NCI-H128 (cell line): ENCODE measurements at regions not wholly inside any gene's neighbourhood (a gene's known extent, or its start where the extent isn't known, plus 50 kb on each side); places are given as distances from the start of the nearest gene placed in this dataset.

Experiments
- DNase-seq: peaks from one replicate; lab custom pipeline; 2025; ENCODE audit not compliant: unreplicated experiment; lab: John Stamatoyannopoulos, UW

DNA sequence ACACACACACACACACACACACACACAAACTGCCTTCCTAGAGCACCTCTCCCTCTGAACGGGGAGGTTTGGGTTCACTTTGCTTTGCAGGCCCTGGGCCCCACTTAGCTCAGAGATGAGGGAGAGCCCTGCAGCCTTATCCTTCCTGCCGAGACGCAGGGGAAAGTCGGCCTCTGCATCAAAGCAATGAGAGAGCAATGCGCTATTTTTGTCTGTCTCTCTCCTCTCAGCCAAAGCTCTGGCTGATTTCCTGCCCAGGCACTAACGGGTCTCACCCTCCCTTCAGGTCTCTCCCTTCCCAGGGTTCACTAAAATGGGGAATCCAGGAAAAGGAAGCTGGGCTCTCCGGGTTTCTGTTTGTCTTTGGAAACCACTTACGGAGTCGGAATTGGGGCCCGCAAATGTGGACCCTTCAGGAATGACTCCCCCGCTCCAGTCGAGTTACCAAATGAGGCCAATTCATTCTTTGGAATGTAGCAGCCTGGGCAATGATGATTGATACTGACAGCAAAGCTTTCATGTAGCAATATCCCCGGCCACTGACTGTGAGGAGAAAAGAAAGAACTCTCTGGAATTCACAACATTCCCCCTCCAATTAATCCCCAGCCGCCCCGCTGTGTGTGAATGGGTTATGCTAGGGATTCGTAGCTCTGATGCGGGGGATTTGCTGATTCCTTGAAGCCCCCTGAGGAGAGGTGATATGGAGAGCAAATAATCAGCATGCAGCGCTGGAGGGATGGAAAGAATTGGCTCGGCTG, 61.5 kb upstream of the WLS start:
- DNase-seq = no peak

DNA sequence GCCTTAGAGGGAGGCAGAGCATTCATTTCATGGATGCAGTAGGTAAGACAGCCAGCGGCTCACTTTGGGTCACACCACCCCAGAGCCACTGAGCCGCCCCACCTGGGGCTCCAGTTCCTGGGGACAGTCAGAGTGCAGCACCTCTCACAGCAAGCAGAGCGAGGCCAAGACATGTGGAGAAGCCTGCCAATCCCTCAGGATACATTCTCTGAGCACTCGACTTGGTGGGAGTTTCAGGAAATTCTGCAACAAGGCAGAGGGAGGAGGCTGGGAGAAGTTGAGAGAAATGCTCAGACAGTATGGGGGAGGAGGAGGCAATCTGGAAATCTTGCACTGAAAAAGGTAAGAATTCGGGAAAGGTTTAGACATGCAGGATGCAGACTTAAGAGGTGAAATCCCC, 60.8 kb upstream of the WLS start:
- DNase-seq = no peak

DNA sequence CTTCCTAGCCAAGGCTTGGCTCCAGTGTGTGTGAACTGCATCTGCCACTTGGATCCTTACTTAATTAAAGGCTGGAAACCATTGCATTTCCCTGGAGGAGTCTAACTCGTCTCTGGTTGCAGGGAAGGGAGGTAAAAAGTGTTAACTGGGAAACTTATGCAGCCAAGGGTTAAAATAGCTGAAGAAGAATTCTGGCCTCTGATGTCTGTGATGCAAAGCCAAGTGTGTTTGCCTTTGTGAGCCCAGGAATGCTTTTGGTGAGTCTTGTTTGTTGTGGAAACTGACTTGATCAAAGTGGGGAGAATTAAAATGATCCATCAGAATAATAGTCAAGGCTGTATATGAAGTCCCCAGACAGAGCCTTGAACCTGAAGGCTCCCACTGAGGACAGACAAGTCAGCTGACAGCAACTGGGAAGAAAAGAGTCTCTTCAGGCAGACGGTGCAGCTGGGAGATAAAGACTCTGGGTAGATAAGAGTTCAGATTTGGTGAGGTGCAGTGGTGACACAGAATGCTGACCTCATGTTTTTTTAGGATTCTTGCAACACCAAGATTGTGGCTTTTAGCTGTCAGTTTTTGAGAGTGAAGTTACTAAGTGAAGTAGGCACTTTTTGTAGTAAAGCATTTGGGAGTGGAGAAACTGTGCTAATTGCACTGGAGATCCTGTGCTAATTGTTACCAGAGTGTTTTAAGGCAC, 59.5 kb upstream of the WLS start:
- DNase-seq = no peak

- no peak for DNase-seq
Measured at GRCh38 chr1:68287241-68287640, 54.9 kb upstream of the WLS start.

DNA sequence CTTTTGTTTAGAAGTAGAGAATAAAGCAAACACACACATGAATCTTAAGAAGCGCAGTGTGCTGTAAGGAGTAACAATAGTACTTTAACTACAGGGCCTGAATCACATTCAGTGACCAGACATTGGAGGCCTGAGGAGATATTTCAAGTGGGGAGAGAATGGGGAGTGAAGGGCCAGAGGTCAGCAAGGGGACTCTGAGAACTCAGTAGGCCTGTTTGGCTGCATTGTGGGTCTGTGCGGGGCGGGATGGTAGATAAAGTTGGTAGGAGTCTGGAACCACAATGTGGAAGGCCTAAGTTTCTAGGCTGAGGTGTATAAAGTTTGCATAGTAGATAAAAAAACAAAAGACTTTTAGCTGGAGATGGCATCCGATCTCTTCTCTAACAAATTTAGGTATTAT, 52.7 kb upstream of the WLS start:
- no peak for DNase-seq

DNA sequence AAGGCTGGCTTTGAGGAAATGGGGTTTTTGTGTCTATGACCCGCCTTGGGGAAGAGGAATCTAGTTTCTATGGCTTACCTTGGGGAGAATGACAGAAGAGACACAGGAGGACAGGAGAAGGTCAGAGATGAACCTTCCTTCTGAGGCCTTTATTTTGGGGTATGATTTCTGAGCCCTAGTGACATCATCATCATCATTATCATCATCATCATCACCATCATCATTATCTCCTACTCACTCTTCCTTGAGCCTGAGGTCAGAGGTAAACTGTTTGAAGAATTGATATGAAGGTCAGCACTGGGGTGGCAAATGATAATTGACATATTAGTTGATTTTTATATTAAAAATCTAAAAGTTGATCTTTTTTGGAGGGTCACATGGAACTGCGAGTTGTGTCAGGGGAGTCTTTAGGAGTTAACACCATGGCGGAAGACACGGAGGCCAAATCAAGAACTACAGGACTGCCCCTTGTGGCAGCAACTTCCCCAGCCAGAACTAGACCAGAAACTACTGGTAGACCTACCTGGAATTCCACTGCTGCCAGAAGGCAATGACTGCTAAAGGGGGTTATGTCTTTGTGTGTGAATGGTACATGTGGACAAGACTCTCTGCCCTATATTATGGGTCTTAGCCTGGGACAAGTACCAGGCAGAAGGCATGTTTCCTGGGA, 49.8 kb upstream of the WLS start:
- DNase-seq = no peak
